Esophagus squamous epithelium (tissue), 4 donors: ENCODE measurements at regions not wholly inside any gene's neighbourhood (a gene's known extent, or its start where the extent isn't known, plus 50 kb on each side); places are given as distances from the start of the nearest gene placed in this dataset.

Source experiments
- POLR2A ChIP-seq, 4 donors: fragments of 450-650 bp; IDR thresholded peaks; one replicate each; pipeline ENCODE4 v1.6.1; 2017; ENCODE audit warnings: antibody characterized with exemption in 4 of 4, mild to moderate bottlenecking in 4 of 4, moderate library complexity in 3 of 4
- TF ChIP-seq, protein P1 (sequence below), 6 experiments: fragments of 450-650 bp in 4 of 6; fragments of 200-600 bp in 2 of 6; sonication (generic) in 2 of 6; IDR thresholded peaks; one replicate each; pipeline ENCODE4 v1.5.1; 2016 to 2019; ENCODE audit warnings: antibody characterized with exemption in 6 of 6, mild to moderate bottlenecking in 4 of 6, moderate library complexity in 4 of 6

DNA sequence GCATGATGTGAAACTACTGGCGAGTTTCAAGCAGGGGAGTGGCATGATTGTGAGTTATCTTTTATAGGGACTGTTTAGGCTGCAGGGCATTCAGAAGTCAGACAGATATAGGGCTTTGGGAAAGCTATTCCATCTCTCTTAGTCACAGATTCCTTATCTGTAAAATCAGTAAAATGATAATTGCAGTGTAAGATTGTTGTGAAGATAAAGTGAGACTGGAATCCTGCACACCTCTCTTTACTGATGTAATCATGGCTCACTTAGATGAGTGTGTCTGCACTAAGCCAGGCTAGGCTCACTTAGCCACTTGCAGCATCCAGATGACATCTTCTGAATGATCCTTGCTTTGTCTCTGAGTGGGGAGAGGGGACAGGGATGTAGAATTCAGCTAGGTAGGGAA, 81.8 kb upstream of the MAMDC2 start:
- TF ChIP-seq, protein P1, sequence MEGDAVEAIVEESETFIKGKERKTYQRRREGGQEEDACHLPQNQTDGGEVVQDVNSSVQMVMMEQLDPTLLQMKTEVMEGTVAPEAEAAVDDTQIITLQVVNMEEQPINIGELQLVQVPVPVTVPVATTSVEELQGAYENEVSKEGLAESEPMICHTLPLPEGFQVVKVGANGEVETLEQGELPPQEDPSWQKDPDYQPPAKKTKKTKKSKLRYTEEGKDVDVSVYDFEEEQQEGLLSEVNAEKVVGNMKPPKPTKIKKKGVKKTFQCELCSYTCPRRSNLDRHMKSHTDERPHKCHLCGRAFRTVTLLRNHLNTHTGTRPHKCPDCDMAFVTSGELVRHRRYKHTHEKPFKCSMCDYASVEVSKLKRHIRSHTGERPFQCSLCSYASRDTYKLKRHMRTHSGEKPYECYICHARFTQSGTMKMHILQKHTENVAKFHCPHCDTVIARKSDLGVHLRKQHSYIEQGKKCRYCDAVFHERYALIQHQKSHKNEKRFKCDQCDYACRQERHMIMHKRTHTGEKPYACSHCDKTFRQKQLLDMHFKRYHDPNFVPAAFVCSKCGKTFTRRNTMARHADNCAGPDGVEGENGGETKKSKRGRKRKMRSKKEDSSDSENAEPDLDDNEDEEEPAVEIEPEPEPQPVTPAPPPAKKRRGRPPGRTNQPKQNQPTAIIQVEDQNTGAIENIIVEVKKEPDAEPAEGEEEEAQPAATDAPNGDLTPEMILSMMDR (IDR thresholded peaks at IDR 0.05), result no peak
- no peak for TF ChIP-seq POLR2A (IDR thresholded peaks at IDR 0.05)
